ENCODE measurements at regions not wholly inside any gene's neighbourhood (a gene's known extent, or its start where the extent isn't known, plus 50 kb on each side); places are given as distances from the start of the nearest gene placed in this dataset.
"Not testable (repeated sequence)": the region's sequence is repeated elsewhere in the genome, so short reads cannot be mapped to it uniquely, and the experiment has no call there.

GRCh38 chr2:230593765-230594164 lies 118.9 kb upstream of the CAB39 start:
- H3K4me1 Mint-ChIP-seq = peaks cover 68% of the 10 kb centered on the region
- DNase-seq (ENCODE audit: low spot score in 2 of 2) (no peak), ATAC-seq (no peak)
- H3K9me3 Mint-ChIP-seq = peaks cover 6% of the 10 kb centered on the region
- no peak overlapping the region for H3K4me3 Mint-ChIP-seq
- no peaks in the 10 kb centered on the region for H3K36me3 Mint-ChIP-seq
- H3K27ac Mint-ChIP-seq = no peak overlapping the region

GRCh38 chr2:230594286-230594840 lies 118.3 kb upstream of the CAB39 start:
- Mint-ChIP-seq H3K4me1 (peaks cover 66% of the 10 kb centered on the region), H3K36me3 (no peaks in the 10 kb centered on the region), H3K4me3 (no peak overlapping the region), H3K9me3 (peaks cover 6% of the 10 kb centered on the region), H3K27ac (peak overlapping the region; percentile 46)
- DNase-seq (ENCODE audit: low spot score in 2 of 2) (no peak), ATAC-seq (no peak)

GRCh38 chr2:230599853-230600252 lies 112.8 kb upstream of the CAB39 start:
- Mint-ChIP-seq H3K4me3 (peak overlapping the region; percentile 33), H3K27ac (no peak overlapping the region), H3K4me1 (peaks cover 34% of the 10 kb centered on the region)

GRCh38 chr2:230600285-230600684 lies 112.4 kb upstream of the CAB39 start:
- peaks cover 5% of the 10 kb centered on the region for H3K9me3 Mint-ChIP-seq
- H3K4me3 Mint-ChIP-seq = peak overlapping the region; percentile 33
- no peaks in the 10 kb centered on the region for H3K36me3 Mint-ChIP-seq

More at GRCh38 chr2:230599853-230600252, 112.8 kb upstream of the CAB39 start:
- Mint-ChIP-seq H3K9me3 (peaks cover 2% of the 10 kb centered on the region), H3K36me3 (no peaks in the 10 kb centered on the region)
- DNase-seq (ENCODE audit: low spot score in 2 of 2) (no peak), ATAC-seq (no peak)

GRCh38 chr2:230600881-230601280 lies 111.8 kb upstream of the CAB39 start:
- H3K27ac Mint-ChIP-seq = peak overlapping the region; percentile 73
- peaks cover 8% of the 10 kb centered on the region for H3K9me3 Mint-ChIP-seq
- H3K36me3 Mint-ChIP-seq = no peaks in the 10 kb centered on the region
- no peak for ATAC-seq
- peak overlapping the region; percentile 33 for H3K4me3 Mint-ChIP-seq
- no peak for DNase-seq (ENCODE audit: low spot score in 2 of 2)
- peaks cover 37% of the 10 kb centered on the region for H3K4me1 Mint-ChIP-seq

More at GRCh38 chr2:230600285-230600684, 112.4 kb upstream of the CAB39 start:
- ATAC-seq = no peak
- Mint-ChIP-seq H3K27ac (no peak overlapping the region), H3K4me1 (peaks cover 33% of the 10 kb centered on the region)
- DNase-seq (ENCODE audit: low spot score in 2 of 2) = no peak

- peak overlapping the region; percentile 33 for H3K4me3 Mint-ChIP-seq
- H3K36me3 Mint-ChIP-seq = no peaks in the 10 kb centered on the region
- DNase-seq (ENCODE audit: low spot score in 2 of 2) = no peak
- peak overlapping the region; percentile 73 for H3K27ac Mint-ChIP-seq
- H3K9me3 Mint-ChIP-seq = peaks cover 9% of the 10 kb centered on the region
- no peak for ATAC-seq
- peaks cover 44% of the 10 kb centered on the region for H3K4me1 Mint-ChIP-seq
Measured at GRCh38 chr2:230601510-230601909, 111.1 kb upstream of the CAB39 start.

GRCh38 chr2:230602562-230603230 lies 109.9 kb upstream of the CAB39 start:
- H3K36me3 Mint-ChIP-seq = no peaks in the 10 kb centered on the region
- ATAC-seq (peak; percentile 86), DNase-seq (ENCODE audit: low spot score in 2 of 2) (peak in 1 of 2 donors; percentile 70)
- H3K9me3 Mint-ChIP-seq = peaks cover 12% of the 10 kb centered on the region
- peak overlapping the region; percentile 84 for H3K27ac Mint-ChIP-seq
- peaks cover 45% of the 10 kb centered on the region for H3K4me1 Mint-ChIP-seq
- H3K4me3 Mint-ChIP-seq = peak overlapping the region; percentile 33

- Mint-ChIP-seq H3K27ac (peak overlapping the region; percentile 84), H3K9me3 (peaks cover 12% of the 10 kb centered on the region), H3K4me1 (peaks cover 39% of the 10 kb centered on the region), H3K4me3 (peak overlapping the region; percentile 33)
- not testable (repeated sequence) for DNase-seq (ENCODE audit: low spot score in 2 of 2); H3K36me3 Mint-ChIP-seq; ATAC-seq
Measured at GRCh38 chr2:230603317-230603716, 109.3 kb upstream of the CAB39 start.

- not testable (repeated sequence) for DNase-seq (ENCODE audit: low spot score in 2 of 2); H3K36me3 Mint-ChIP-seq; H3K4me3 Mint-ChIP-seq; H3K27ac Mint-ChIP-seq; ATAC-seq
- Mint-ChIP-seq H3K9me3 (peaks cover 12% of the 10 kb centered on the region), H3K4me1 (peaks cover 37% of the 10 kb centered on the region)
Measured at GRCh38 chr2:230604158-230604557, 108.5 kb upstream of the CAB39 start.

- Mint-ChIP-seq H3K4me1 (peaks cover 35% of the 10 kb centered on the region), H3K27ac (no peak overlapping the region), H3K36me3 (no peaks in the 10 kb centered on the region), H3K4me3 (no peak overlapping the region), H3K9me3 (no peaks in the 10 kb centered on the region)
- ATAC-seq (no peak), DNase-seq (ENCODE audit: low spot score in 2 of 2) (no peak)
Measured at GRCh38 chr2:230614040-230614439, 98.6 kb upstream of the CAB39 start.

GRCh38 chr2:230614913-230615332 lies 97.7 kb upstream of the CAB39 start:
- DNase-seq (ENCODE audit: low spot score in 2 of 2) (no peak), ATAC-seq (peak; percentile 36)
- H3K9me3 Mint-ChIP-seq = no peaks in the 10 kb centered on the region
- H3K4me3 Mint-ChIP-seq = no peak overlapping the region
- H3K4me1 Mint-ChIP-seq = peaks cover 35% of the 10 kb centered on the region
- no peaks in the 10 kb centered on the region for H3K36me3 Mint-ChIP-seq
- no peak overlapping the region for H3K27ac Mint-ChIP-seq

- H3K36me3 Mint-ChIP-seq; H3K9me3 Mint-ChIP-seq; H3K4me3 Mint-ChIP-seq; H3K27ac Mint-ChIP-seq; DNase-seq (ENCODE audit: low spot score in 2 of 2); ATAC-seq: not testable (repeated sequence)
- peaks cover 17% of the 10 kb centered on the region for H3K4me1 Mint-ChIP-seq
Measured at GRCh38 chr2:230617256-230617706, 95.4 kb upstream of the CAB39 start.

GRCh38 chr2:230619491-230619890 lies 93.2 kb upstream of the CAB39 start:
- DNase-seq (ENCODE audit: low spot score in 2 of 2) (no peak), ATAC-seq (no peak)
- Mint-ChIP-seq H3K27ac (no peak overlapping the region), H3K4me1 (peaks cover 17% of the 10 kb centered on the region), H3K4me3 (no peak overlapping the region), H3K9me3 (no peaks in the 10 kb centered on the region), H3K36me3 (no peaks in the 10 kb centered on the region)

GRCh38 chr2:230625220-230625619 lies 87.4 kb upstream of the CAB39 start:
- not testable (repeated sequence) for H3K9me3 Mint-ChIP-seq
- peaks cover 14% of the 10 kb centered on the region for H3K4me1 Mint-ChIP-seq

GRCh38 chr2:230627091-230627490 lies 85.6 kb upstream of the CAB39 start:
- H3K27ac Mint-ChIP-seq; ATAC-seq; H3K9me3 Mint-ChIP-seq; H3K36me3 Mint-ChIP-seq; DNase-seq (ENCODE audit: low spot score in 2 of 2); H3K4me3 Mint-ChIP-seq: not testable (repeated sequence)
- peaks cover 14% of the 10 kb centered on the region for H3K4me1 Mint-ChIP-seq

More at GRCh38 chr2:230625220-230625619, 87.4 kb upstream of the CAB39 start:
- not testable (repeated sequence) for H3K4me3 Mint-ChIP-seq; ATAC-seq; DNase-seq (ENCODE audit: low spot score in 2 of 2); H3K36me3 Mint-ChIP-seq
- peak overlapping the region; percentile 11 for H3K27ac Mint-ChIP-seq

Measured in stimulated activated effector memory CD8-positive, alpha-beta T cell treated with anti-CD3 and anti-CD28 coated beads, Interleukin-12 subunit alpha, Interleukin-12 subunit beta, amount 100 ng/mL, for 72 hours (primary cell).